Activated B cell treated with CpG ODN at 0.5 μM for 24 hours (primary cell): ENCODE measurements at regions not wholly inside any gene's neighbourhood (a gene's known extent, or its start where the extent isn't known, plus 50 kb on each side); places are given as distances from the start of the nearest gene placed in this dataset.
A peak's percentile ranks its signal among the peaks of the same experiment; 100 is the strongest.

Experiments used
- ATAC-seq: fragments of 200-7000 bp; cut with Tn5 transposase; one replicate; pipeline ENCODE4 v1.10.0; 2021; ENCODE audit warnings: low read depth, mild to moderate bottlenecking, moderate library complexity
- CTCF ChIA-PET: fragments of 350-600 bp; sonication (Branson Sonifier 250); formaldehyde crosslinking; loops from one replicate; lab custom pipeline; 2021; ENCODE audit warnings: antibody characterized with exemption; lab: Charles Lee
- POLR2A ChIA-PET: fragments of 350-600 bp; sonication (Branson Sonifier 250); formaldehyde crosslinking; loops from one replicate; lab custom pipeline; 2021; ENCODE audit warnings: antibody characterized with exemption; lab: Charles Lee
- DNase-seq: peaks from one replicate; pipeline ENCODE4 v3.0.0; 2022
- H3K27ac Mint-ChIP-seq: one replicate; pipeline ENCODE4 v1.8.0; 2020; ENCODE audit warnings: mixed read lengths
- H3K27me3 Mint-ChIP-seq: one replicate; pipeline ENCODE4 v1.8.0; 2021; ENCODE audit warnings: mixed read lengths
- H3K36me3 Mint-ChIP-seq: one replicate; pipeline ENCODE4 v1.8.0; 2021; ENCODE audit warnings: low read depth, mixed read lengths
- H3K4me1 Mint-ChIP-seq: one replicate; pipeline ENCODE4 v1.8.0; 2021; ENCODE audit warnings: mixed read lengths
- H3K4me3 Mint-ChIP-seq: one replicate; pipeline ENCODE4 v1.8.0; 2020; ENCODE audit warnings: mild to moderate bottlenecking, mixed read lengths
- H3K9me3 Mint-ChIP-seq: one replicate; pipeline ENCODE4 v1.8.0; 2020; ENCODE audit warnings: mixed read lengths
- intact Hi-C: fragments of 100-400 bp; cut with micrococcal nuclease; formaldehyde crosslinking; loops from one replicate; pipeline ENCODE4 v1.15.1; 2024
- TF ChIP-seq, protein P1 (sequence below): fragments of 200-600 bp; IDR thresholded peaks from one replicate; pipeline ENCODE4 v1.8.0; 2022; ENCODE audit warnings: antibody characterized with exemption, mild to moderate bottlenecking

DNA sequence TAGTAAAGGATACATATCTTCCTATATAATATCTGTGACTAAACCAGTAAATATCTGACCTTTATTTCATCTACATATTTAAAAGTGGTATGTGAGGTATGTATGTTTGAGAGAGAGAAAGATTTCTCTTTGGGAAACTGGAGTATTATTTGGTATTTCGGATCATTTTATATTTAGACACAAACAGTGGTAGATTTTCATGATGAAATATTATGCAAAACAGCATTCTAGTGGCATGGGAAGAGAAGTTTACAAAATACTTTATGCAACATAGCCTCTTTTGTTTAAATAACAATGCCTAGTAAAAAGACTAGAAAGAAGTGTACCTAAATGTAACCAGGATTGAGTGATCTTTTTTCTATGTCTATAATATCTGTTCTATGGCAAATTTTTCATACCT, 98.6 kb upstream of the TMEM168 start:
- no peak overlapping the region for H3K4me3 Mint-ChIP-seq
- ChIA-PET POLR2A (no interaction called here), CTCF (no interaction called here)
- ATAC-seq (no peak), DNase-seq (no peak)
- no peaks in the 10 kb centered on the region for H3K9me3 Mint-ChIP-seq
- TF ChIP-seq, protein P1, sequence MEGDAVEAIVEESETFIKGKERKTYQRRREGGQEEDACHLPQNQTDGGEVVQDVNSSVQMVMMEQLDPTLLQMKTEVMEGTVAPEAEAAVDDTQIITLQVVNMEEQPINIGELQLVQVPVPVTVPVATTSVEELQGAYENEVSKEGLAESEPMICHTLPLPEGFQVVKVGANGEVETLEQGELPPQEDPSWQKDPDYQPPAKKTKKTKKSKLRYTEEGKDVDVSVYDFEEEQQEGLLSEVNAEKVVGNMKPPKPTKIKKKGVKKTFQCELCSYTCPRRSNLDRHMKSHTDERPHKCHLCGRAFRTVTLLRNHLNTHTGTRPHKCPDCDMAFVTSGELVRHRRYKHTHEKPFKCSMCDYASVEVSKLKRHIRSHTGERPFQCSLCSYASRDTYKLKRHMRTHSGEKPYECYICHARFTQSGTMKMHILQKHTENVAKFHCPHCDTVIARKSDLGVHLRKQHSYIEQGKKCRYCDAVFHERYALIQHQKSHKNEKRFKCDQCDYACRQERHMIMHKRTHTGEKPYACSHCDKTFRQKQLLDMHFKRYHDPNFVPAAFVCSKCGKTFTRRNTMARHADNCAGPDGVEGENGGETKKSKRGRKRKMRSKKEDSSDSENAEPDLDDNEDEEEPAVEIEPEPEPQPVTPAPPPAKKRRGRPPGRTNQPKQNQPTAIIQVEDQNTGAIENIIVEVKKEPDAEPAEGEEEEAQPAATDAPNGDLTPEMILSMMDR = no peak
- H3K27ac Mint-ChIP-seq = no peak overlapping the region
- peaks cover 30% of the 10 kb centered on the region for H3K36me3 Mint-ChIP-seq
- intact Hi-C loops = loop anchor here (10.0 kb wide), 1 partner anchor 46 kb away; a partner anchor contains a TSS
- H3K27me3 Mint-ChIP-seq = no peaks in the 10 kb centered on the region
- H3K4me1 Mint-ChIP-seq = peaks cover 9% of the 10 kb centered on the region

DNA sequence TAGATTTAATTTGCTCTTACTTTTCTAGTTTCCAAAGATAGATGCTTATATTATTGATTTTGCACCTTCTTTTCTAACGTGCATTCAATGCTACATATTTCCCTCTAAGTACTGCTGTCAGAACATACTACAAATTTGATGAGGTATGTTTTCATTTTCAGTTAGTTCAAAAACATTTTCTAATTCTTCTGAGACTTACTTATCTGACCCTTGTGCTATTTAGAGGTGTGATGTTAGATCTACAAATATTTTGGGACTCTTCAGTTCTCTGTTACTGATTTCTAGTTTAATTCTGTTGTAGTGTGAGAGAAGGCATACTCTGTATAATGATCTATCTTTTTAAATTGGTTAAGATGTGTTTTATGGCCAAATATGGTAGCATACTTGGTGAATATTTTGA, 97.8 kb upstream of the TMEM168 start:
- DNase-seq = no peak
- Mint-ChIP-seq H3K27me3 (no peaks in the 10 kb centered on the region), H3K4me3 (no peak overlapping the region), H3K9me3 (no peaks in the 10 kb centered on the region), H3K27ac (peak overlapping the region; percentile 32), H3K36me3 (peaks cover 23% of the 10 kb centered on the region), H3K4me1 (peaks cover 15% of the 10 kb centered on the region)
- ChIA-PET CTCF (no interaction called here), POLR2A (no interaction called here)
- TF ChIP-seq, protein P1 = no peak
- ATAC-seq = no peak
- intact Hi-C loops = loop anchor here (10.0 kb wide), 1 partner anchor 47 kb away; a partner anchor contains a TSS

DNA sequence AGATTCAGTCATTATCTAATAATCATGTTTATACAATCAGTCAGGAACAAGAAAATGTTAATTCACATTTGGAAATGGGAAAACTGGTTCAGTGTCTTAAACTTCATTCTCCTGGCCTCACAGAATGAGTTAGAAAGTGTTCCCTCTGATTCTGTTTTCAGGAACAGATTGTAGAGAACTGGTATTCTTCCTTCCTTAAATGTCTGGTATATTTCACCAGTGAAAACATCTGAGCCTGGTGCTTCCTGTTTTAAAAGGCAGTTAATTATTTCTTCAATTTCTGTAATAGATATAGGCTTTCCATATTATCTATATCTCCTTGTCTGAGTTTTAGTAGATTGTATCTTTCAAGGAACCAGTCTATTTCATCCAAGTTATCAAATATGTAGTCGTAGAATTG, 97.1 kb upstream of the TMEM168 start:
- peaks cover 21% of the 10 kb centered on the region for H3K4me1 Mint-ChIP-seq

DNA sequence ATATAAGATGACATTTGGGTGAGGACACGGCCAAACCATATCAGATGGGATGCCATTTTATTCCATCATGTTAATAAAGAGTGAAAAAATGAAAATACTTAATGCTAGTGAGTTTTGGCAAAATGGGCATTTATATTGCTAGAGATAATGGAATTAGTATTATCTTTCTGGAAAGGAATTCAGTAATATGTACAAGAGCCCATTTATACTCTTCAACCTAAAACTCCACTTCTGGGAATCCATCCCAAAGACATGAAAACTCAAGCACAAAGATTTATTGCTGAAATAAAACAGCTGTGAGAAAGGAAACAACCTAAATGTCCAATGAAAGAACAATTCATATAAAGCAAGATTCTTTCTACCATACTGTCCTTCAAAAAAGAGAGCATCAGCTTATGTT, 96.0 kb upstream of the TMEM168 start:
- Mint-ChIP-seq H3K27ac (no peak overlapping the region), H3K4me3 (no peak overlapping the region), H3K36me3 (peaks cover 16% of the 10 kb centered on the region), H3K4me1 (peaks cover 32% of the 10 kb centered on the region), H3K27me3 (no peaks in the 10 kb centered on the region), H3K9me3 (no peaks in the 10 kb centered on the region)
- intact Hi-C loops = loop anchor here (10.0 kb wide), 1 partner anchor 49 kb away; a partner anchor contains a TSS
- TF ChIP-seq, protein P1 = no peak
- ATAC-seq (no peak), DNase-seq (no peak)
- ChIA-PET CTCF (no interaction called here), POLR2A (no interaction called here)

More for the DNA sequence above, 97.1 kb upstream of the TMEM168 start:
- ATAC-seq (no peak), DNase-seq (no peak)
- H3K9me3 Mint-ChIP-seq = no peaks in the 10 kb centered on the region
- ChIA-PET CTCF (no interaction called here), POLR2A (no interaction called here)
- no peak overlapping the region for H3K27ac Mint-ChIP-seq
- H3K4me3 Mint-ChIP-seq = no peak overlapping the region
- TF ChIP-seq, protein P1 = no peak
- H3K36me3 Mint-ChIP-seq = peaks cover 20% of the 10 kb centered on the region
- intact Hi-C loops = loop anchor here (10.0 kb wide), 1 partner anchor 47 kb away; a partner anchor contains a TSS
- H3K27me3 Mint-ChIP-seq = no peaks in the 10 kb centered on the region

DNA sequence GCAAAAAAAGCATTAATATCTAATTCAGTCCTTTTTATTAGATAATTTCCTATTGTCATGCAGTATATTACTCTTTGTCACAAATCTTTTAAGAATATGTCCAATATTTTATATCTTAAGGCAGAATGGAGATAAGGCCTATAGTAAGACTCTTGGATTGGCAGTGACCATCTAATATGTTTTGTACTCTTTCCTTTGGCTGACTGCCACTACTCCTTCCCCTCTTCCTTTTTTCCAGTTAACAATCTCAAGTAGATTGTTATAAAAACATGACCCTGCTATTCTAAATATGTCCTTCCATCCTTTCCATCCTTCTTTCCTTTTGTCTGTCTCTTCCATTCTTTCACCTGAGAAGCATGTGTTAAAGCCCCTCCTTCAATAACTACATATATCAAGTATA, 92.8 kb upstream of the TMEM168 start:
- peaks cover 15% of the 10 kb centered on the region for H3K36me3 Mint-ChIP-seq
- CTCF ChIA-PET = no interaction called here
- no peaks in the 10 kb centered on the region for H3K9me3 Mint-ChIP-seq
- DNase-seq = no peak
- POLR2A ChIA-PET = no interaction called here
- peaks cover 38% of the 10 kb centered on the region for H3K4me1 Mint-ChIP-seq
- intact Hi-C loops = loop anchor here (2.0 to 10.0 kb wide), 2 partner anchors 16 to 52 kb away; a partner anchor contains a TSS
- TF ChIP-seq, protein P1 = no peak
- H3K27ac Mint-ChIP-seq = peak overlapping the region; percentile 5
- ATAC-seq = no peak
- no peaks in the 10 kb centered on the region for H3K27me3 Mint-ChIP-seq
- H3K4me3 Mint-ChIP-seq = no peak overlapping the region
